Left forelimb (tissue), 1 donor: ENCODE measurements at regions not wholly inside any gene's neighbourhood (a gene's known extent, or its start where the extent isn't known, plus 50 kb on each side); places are given as distances from the start of the nearest gene placed in this dataset.

Experiments
- DNase-seq: peaks from one replicate; pipeline ENCODE4 v3.0.0-alpha.2; 2018; ENCODE audit warnings: low spot score

- DNase-seq: no peak
These were observed 738.8 kb downstream of the HDGFL1 start for GRCh38 chr6:23308166-23308565.

- no peak for DNase-seq
These were observed 741.8 kb downstream of the HDGFL1 start for GRCh38 chr6:23311211-23311610.

- no peak for DNase-seq
These were observed 746.8 kb downstream of the HDGFL1 start for GRCh38 chr6:23316131-23316530.

- no peak for DNase-seq
These were observed 747.6 kb downstream of the HDGFL1 start for GRCh38 chr6:23316931-23317330.

- DNase-seq: no peak
These were observed 750.2 kb downstream of the HDGFL1 start for GRCh38 chr6:23319582-23319981.

- no peak for DNase-seq
These were observed 751.2 kb downstream of the HDGFL1 start for GRCh38 chr6:23320471-23321015.

- DNase-seq: no peak
These were observed 754.5 kb downstream of the HDGFL1 start for GRCh38 chr6:23323897-23324296.

GRCh38 chr6:23325065-23325464 is 755.7 kb downstream of the HDGFL1 start:
- DNase-seq: no peak

- DNase-seq: no peak
These were observed 758.3 kb downstream of the HDGFL1 start for GRCh38 chr6:23327621-23328020.

GRCh38 chr6:23329086-23329485 is 759.7 kb downstream of the HDGFL1 start:
- no peak for DNase-seq

- DNase-seq: no peak
These were observed 761.3 kb downstream of the HDGFL1 start for GRCh38 chr6:23330632-23331031.

- no peak for DNase-seq
These were observed 765.0 kb downstream of the HDGFL1 start for GRCh38 chr6:23334360-23334759.

- no peak for DNase-seq
These were observed 766.5 kb downstream of the HDGFL1 start for GRCh38 chr6:23335894-23336293.

GRCh38 chr6:23339268-23339667 is 769.9 kb downstream of the HDGFL1 start:
- DNase-seq: no peak

- no peak for DNase-seq
These were observed 770.9 kb downstream of the HDGFL1 start for GRCh38 chr6:23340271-23340670.

- no peak for DNase-seq
These were observed 774.4 kb downstream of the HDGFL1 start for GRCh38 chr6:23343610-23344306.

- DNase-seq: no peak
These were observed 777.8 kb upstream of the NRSN1 start for GRCh38 chr6:23348185-23348584.

- DNase-seq: no peak
These were observed 776.4 kb upstream of the NRSN1 start for GRCh38 chr6:23349521-23350147.

- no peak for DNase-seq
These were observed 775.1 kb upstream of the NRSN1 start for GRCh38 chr6:23350752-23351453.

- no peak for DNase-seq
These were observed 772.0 kb upstream of the NRSN1 start for GRCh38 chr6:23354004-23354403.

- no peak for DNase-seq
These were observed 768.7 kb upstream of the NRSN1 start for GRCh38 chr6:23357185-23357766.

- no peak for DNase-seq
These were observed 760.3 kb upstream of the NRSN1 start for GRCh38 chr6:23365732-23366131.

GRCh38 chr6:23367311-23367710 is 758.7 kb upstream of the NRSN1 start:
- no peak for DNase-seq
